Peyer's patch (tissue), 4 donors: ENCODE measurements at regions not wholly inside any gene's neighbourhood (a gene's known extent, or its start where the extent isn't known, plus 50 kb on each side); places are given as distances from the start of the nearest gene placed in this dataset.
"Not testable (repeated sequence)": the region's sequence is repeated elsewhere in the genome, so short reads cannot be mapped to it uniquely, and the experiment has no call there.

Experiments used
- CTCF ChIP-seq, 6 experiments: fragments of 450-650 bp in 4 of 6; fragments of 200-600 bp in 2 of 6; sonication (generic) in 1 of 6; IDR thresholded peaks; one replicate each; pipeline ENCODE4 v1.5.1; 2017 to 2019; ENCODE audit warnings: antibody characterized with exemption in 6 of 6, mild to moderate bottlenecking in 3 of 6, moderate library complexity in 1 of 6
- POLR2A ChIP-seq, 2 donors: fragments of 450-650 bp; IDR thresholded peaks; one replicate each; pipeline ENCODE4 v1.5.1; 2017; ENCODE audit warnings: antibody characterized with exemption in 2 of 2, mild to moderate bottlenecking in 2 of 2, moderate library complexity in 2 of 2

GRCh38 chr14:37784203-37784826 is 188.9 kb downstream of the TTC6 start:
- TF ChIP-seq CTCF, POLR2A (IDR thresholded peaks at IDR 0.05): not testable (repeated sequence)
